ENCODE measurements at regions not wholly inside any gene's neighbourhood (a gene's known extent, or its start where the extent isn't known, plus 50 kb on each side); places are given as distances from the start of the nearest gene placed in this dataset.

DNA sequence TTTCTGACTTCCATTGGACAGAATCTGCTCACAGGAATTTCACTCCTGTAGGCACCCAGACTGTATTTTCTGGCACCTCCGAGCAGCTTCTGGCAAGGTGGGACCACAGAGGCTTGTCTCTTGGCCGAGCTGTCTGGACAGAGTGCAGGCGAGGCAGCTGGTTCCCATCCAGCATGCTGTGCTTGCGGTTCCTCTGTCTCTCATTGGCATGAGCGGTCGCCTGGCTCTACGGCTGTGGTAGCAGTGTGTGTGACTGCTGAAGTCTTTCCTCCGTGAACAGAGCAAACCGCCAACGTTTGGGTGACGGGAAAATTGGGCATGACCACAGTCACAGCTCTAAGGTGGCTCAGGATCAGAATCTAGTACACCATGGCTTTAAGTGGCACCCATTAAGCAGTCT, 411.7 kb upstream of the NETO1 start:
- TF ChIP-seq CTCF (IDR thresholded peaks at IDR 0.05), result no peak
- TF ChIP-seq POLR2A (IDR thresholded peaks at IDR 0.05), result no peak
